WERI-Rb-1 (cell line): ENCODE measurements at regions not wholly inside any gene's neighbourhood (a gene's known extent, or its start where the extent isn't known, plus 50 kb on each side); places are given as distances from the start of the nearest gene placed in this dataset.

Source experiments
- DNase-seq: peaks from one replicate; pipeline ENCODE4 v3.0.0-alpha.2; 2020
- H3K27ac ChIP-seq: fragments of 250-450 bp; sonication (Bioruptor Pico); 2 replicates; pipeline ENCODE4 v1.5.1; 2020; ENCODE audit warnings: mild to moderate bottlenecking, moderate library complexity
- H3K27me3 ChIP-seq: fragments of 250-450 bp; sonication (Bioruptor Pico); 2 replicates; pipeline ENCODE4 v1.5.1; 2021; ENCODE audit warnings: mild to moderate bottlenecking, low read depth, moderate library complexity; ENCODE audit not compliant: insufficient read depth, severe bottlenecking
- H3K36me3 ChIP-seq: fragments of 250-450 bp; sonication (Bioruptor Pico); 2 replicates; pipeline ENCODE4 v1.5.1; 2020; ENCODE audit warnings: mild to moderate bottlenecking, moderate library complexity
- H3K4me3 ChIP-seq: 2 replicates; pipeline ENCODE4 v1.5.1; 2011; ENCODE audit warnings: low read depth, mild to moderate bottlenecking, control low read depth, low read length
- H3K9me3 ChIP-seq: fragments of 250-450 bp; sonication (Bioruptor Pico); 2 replicates; pipeline ENCODE4 v1.5.1; 2021; ENCODE audit warnings: mild to moderate bottlenecking, moderate library complexity; ENCODE audit not compliant: severe bottlenecking
- TF ChIP-seq, protein P1 (sequence below): IDR thresholded peaks from 2 replicates; pipeline ENCODE4 v1.5.1; 2011; ENCODE audit warnings: low read depth, mild to moderate bottlenecking, control low read depth, inconsistent platforms, low read length

DNA sequence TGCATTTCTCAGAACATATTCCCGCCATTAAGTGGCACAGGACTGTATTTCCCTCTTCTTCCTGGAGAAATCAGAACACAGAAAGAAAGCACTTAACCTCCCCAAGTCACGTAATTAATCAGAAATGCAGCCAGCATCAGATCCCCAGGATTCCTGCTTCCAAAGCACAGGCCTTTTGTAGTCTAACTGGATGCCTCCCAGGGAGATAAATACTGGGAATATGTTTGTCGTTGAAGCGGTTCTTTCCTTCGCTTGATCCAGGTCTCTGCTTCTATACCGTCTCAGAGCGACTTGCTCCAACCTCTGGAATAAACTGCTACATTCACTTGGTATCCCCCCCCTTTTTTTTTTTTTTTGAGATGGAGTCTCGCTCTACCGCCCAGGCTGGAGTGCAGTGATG is 198.6 kb downstream of the KBTBD8 start:
- H3K4me3 ChIP-seq: no peak overlapping the region
- H3K36me3 ChIP-seq: no peaks in the 10 kb centered on the region
- H3K27me3 ChIP-seq: no peaks in the 10 kb centered on the region
- no peaks in the 10 kb centered on the region for H3K9me3 ChIP-seq
- TF ChIP-seq, protein P1, sequence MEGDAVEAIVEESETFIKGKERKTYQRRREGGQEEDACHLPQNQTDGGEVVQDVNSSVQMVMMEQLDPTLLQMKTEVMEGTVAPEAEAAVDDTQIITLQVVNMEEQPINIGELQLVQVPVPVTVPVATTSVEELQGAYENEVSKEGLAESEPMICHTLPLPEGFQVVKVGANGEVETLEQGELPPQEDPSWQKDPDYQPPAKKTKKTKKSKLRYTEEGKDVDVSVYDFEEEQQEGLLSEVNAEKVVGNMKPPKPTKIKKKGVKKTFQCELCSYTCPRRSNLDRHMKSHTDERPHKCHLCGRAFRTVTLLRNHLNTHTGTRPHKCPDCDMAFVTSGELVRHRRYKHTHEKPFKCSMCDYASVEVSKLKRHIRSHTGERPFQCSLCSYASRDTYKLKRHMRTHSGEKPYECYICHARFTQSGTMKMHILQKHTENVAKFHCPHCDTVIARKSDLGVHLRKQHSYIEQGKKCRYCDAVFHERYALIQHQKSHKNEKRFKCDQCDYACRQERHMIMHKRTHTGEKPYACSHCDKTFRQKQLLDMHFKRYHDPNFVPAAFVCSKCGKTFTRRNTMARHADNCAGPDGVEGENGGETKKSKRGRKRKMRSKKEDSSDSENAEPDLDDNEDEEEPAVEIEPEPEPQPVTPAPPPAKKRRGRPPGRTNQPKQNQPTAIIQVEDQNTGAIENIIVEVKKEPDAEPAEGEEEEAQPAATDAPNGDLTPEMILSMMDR: no peak
- DNase-seq: no peak
- no peak overlapping the region for H3K27ac ChIP-seq

DNA sequence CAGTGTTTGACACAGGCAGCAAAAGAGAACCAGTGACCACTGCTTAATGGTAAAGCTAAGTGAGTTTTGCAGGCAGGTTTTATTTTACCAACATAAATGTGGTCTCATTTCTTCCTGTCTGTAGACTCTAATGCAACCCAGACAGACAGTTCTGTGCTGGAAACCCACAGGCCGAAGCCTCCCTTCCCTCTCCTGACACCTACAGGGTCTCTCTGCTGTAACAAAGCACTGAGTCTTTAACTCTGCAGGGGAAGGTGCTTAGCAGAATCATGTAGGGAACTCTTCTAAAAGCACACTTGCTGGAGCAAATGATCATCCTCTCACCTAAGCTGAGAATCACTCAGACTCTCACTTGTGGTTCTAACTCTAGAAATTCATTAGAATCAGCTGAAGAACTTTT is 200.3 kb downstream of the KBTBD8 start:
- TF ChIP-seq, protein P1: no peak
- no peak for DNase-seq
- no peaks in the 10 kb centered on the region for H3K27me3 ChIP-seq

DNA sequence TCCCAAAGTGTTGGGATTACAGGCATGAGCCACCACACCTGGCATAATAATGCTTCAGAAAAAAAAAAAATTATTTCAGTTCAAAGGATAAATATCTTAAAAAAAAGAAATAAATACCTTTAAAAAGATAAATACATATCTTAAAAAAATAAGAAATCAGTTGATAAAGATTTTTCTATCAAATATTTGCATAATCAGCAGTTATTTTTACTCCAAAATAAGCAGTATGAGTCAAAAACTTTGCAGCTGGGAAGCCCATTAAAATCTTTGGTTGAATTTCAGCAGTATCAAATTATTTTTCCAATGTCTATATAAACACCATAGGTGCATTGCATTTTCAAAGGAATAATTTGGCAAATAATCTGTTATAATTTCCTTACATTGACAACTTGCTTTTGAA is 202.5 kb downstream of the KBTBD8 start:
- Histone ChIP-seq H3K4me3 (no peak overlapping the region), H3K27me3 (no peaks in the 10 kb centered on the region), H3K9me3 (no peaks in the 10 kb centered on the region), H3K27ac (no peak overlapping the region), H3K36me3 (no peaks in the 10 kb centered on the region)
- TF ChIP-seq, protein P1: no peak
- DNase-seq: no peak

More for the DNA sequence above, 200.3 kb downstream of the KBTBD8 start:
- Histone ChIP-seq H3K27ac (no peak overlapping the region), H3K4me3 (no peak overlapping the region), H3K9me3 (no peaks in the 10 kb centered on the region), H3K36me3 (no peaks in the 10 kb centered on the region)

DNA sequence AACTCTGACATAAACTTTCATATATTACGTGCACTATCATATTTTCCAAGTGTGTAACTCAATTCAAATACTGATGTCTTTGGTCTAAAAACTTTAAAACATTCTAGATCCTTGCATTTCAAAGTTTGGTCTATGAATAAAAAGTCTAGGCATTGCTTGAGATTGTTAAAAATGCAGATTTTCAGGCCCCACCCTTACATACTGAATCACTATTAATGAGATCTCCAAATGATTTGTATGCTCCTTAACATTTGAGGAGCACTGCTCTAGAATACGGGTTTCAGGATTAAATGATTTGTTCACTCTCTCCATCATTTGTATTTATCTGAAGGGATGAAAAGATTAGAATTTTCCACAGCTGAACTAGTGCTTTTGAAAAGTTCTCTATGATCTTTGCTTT is 202.9 kb downstream of the KBTBD8 start:
- no peak for DNase-seq
- TF ChIP-seq, protein P1: no peak

DNA sequence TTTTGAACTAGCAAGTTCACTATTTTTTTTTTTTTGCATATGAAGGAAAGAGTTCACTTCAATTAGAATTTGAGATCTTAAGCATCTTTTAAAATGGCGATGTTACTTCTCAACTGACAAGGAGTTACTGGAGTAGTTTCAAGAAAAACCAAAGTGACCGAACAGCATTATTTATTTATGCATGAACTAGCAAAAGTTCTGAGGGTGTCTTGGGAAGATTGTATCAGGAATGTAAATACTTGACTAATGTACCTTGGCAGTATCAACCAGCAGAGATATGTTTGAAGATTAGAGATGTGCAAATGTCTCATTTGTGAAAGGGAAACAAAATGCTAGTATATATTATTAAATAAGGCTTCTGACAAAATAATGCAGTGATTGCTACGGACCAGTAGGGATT is 203.9 kb downstream of the KBTBD8 start:
- no peaks in the 10 kb centered on the region for H3K27me3 ChIP-seq
- no peaks in the 10 kb centered on the region for H3K9me3 ChIP-seq
- TF ChIP-seq, protein P1: no peak
- H3K36me3 ChIP-seq: no peaks in the 10 kb centered on the region
- no peak for DNase-seq
- no peak overlapping the region for H3K27ac ChIP-seq
- no peak overlapping the region for H3K4me3 ChIP-seq

More for the DNA sequence above, 202.9 kb downstream of the KBTBD8 start:
- no peaks in the 10 kb centered on the region for H3K36me3 ChIP-seq
- no peaks in the 10 kb centered on the region for H3K9me3 ChIP-seq
- H3K4me3 ChIP-seq: no peak overlapping the region
- H3K27ac ChIP-seq: no peak overlapping the region
- H3K27me3 ChIP-seq: no peaks in the 10 kb centered on the region

DNA sequence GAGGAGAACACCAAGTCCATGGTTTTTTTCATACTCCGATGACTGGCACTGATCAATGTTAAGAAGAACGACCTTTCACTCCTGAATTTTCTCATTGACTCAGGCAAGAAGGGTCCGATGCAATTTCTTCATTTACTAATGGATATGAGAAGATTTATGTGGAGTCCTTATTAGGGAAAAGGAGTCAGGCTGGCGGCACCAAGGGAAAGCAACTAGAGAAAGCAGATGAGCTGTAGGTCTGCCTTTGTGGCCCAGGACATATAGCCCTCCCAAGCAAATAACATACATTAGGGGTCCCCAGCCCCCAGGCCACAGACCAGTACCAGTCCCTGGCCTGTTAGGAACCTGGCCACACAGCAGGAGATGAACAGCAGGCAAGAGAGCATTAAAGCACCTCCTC is 206.8 kb downstream of the KBTBD8 start:
- H3K4me3 ChIP-seq: no peak overlapping the region
- no peaks in the 10 kb centered on the region for H3K27me3 ChIP-seq
- H3K36me3 ChIP-seq: no peaks in the 10 kb centered on the region
- no peak for DNase-seq
- TF ChIP-seq, protein P1: no peak
- H3K27ac ChIP-seq: no peak overlapping the region
- no peaks in the 10 kb centered on the region for H3K9me3 ChIP-seq
